ENCODE measurements at regions not wholly inside any gene's neighbourhood (a gene's known extent, or its start where the extent isn't known, plus 50 kb on each side); places are given as distances from the start of the nearest gene placed in this dataset.

DNA sequence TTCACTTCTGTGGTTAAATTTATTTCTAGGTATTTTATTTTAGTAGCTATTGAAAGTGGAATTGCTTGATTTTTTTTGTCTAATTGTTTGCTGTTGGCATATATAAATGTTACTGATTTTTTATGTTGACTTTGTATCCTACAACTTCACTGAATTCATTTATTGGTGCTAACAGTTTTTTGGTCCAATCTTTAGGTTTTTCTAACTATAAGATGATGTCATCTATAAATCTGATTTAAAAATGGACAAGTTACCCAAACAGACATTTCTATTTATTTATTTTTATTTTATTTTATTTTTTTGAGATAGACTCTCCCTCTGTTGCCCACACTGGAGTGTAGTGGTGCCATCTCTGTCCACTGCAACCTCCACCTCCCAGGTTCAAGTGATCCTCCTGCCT lies 162.3 kb downstream of the COX7C start:
- no peak for DNase-seq (ENCODE audit: low spot score)

DNA sequence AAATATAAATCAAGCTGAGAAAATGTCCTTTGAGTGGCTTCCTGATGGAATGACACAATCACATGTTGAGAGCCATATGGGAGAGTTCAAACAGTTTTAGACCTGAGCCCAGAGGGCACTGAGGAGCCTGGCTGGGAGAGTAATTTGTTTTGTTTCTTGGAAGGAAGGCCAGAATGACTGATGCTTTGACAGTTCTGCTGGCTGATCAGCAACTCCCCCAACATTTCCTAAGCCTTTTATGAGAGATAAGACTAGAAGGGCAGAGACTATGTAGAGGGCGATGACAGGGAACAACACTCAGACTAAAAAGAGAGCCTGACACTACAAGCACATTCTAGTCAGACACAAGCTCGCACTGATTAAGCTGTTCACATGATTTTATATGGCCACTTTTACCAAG lies 169.2 kb downstream of the COX7C start:
- DNase-seq (ENCODE audit: low spot score), result no peak

DNA sequence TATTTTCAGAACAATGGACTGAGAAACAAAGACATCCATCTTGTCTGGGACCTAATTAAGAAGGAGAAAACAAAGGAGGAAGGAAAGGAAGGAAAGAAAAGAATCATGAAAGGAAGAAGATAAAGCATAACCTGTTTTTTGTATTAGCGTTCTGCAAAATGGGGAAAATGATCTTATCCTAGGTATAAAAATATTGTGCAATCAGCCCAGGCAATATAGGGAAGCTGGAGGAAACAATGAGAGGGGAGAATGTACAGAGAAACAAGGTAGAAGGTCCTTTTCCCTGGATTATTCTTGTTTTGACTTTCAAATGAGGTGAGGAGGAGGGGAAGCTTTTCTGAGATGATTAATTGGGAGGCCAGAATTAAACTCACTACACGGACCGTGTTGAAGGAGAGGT lies 177.9 kb downstream of the COX7C start:
- no peak for DNase-seq (ENCODE audit: low spot score)

DNA sequence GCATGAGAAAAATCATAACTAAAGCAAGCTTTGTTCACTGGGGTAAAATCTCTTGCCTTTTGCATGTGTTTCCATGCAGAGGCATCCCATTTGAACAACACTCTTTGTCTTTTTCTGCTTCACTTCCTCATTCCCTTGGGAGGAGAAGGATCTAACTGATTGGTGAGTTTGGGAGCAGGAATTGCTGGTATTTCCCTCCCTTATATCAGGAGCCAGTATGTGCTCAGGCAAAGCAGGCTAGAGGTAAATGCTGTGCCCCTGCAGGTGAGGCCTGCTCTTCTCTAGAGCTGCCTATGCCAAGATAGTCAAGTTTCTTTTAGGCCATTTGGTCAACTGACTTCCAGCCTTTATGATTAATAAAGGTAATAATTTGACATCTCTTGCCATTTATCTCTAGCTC lies 179.9 kb downstream of the COX7C start:
- DNase-seq (ENCODE audit: low spot score), result no peak

DNA sequence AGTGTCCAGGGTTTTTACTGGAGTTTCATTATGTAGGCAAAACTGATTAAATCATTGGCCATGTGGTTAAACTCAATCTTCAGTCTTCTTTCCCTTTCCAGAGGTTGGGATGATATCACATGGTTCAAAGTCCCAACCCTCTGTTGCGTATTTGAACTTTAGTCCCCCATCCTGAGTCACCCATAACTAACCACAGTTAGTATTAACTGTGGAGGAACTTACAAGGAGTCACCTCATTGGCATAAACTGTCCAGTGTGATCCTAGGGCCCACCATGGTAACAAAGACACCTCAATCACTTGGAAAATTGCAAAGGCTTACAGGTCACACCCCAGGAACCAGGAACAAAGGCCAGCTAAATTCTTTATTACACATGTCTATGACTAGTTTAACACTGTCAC lies 188.5 kb downstream of the COX7C start:
- DNase-seq (ENCODE audit: low spot score), result no peak

DNA sequence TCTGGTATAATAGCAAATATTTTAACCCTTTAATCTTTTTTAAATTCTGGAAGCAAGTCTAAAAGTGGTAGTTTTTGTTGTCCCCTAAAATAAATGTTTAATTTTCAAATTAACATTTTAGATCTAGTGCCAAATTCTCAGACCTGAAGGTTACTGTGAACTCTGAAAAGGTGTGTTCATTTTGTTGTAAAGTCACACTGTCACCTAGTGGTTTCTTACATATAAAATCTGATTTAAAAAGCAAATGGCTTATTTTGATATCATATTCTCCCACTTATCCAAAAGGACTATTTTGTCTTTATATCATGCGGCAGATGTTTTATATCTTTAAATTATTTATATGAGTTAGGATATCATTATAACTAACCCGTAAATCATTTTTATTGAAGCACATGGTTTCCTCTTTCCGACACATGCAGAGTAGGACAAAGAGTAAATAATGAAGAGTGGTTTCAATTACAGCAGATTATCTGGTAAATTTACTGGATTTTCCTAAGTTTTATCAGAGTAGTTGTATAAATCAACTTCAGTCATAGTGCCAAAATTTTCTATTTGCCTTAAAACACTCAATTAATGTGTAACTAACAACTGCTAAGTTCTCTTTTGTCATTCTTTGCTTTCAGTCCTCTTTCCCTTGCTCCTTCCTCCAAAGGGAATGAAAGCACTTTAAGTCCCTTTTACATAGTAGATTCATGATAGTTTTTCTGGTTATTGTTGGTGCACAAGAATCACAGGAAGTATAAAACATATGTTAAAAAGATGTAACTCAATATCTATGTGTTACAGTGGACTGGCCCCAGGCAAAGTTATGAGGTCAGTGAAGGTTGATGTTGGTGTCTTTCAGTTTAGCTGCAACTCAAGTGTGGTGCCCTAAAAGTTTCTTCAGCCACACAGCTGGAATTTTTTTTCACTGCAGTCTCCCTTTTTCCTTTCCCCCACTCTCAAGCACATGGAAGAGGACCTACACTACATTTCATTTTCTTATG lies 189.6 kb downstream of the COX7C start:
- no peak for DNase-seq (ENCODE audit: low spot score)

DNA sequence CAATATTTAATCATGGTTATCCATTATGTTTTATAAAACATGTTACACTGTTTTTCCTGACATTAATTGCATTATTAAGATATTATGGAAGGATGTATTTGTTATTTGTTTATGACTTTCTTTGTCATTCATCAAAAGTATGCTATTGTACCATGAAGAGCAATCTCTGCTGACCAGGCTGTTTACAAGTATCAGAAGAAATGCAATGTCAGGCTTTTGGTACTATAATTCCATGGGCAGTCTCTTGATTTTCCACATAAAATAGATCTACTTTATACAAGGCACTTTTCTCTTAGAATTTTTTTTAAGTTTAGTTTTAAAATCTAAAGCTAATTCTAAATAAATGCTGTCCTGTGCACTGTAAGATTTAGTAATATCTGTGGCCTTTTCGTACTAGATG lies 196.6 kb downstream of the COX7C start:
- no peak for DNase-seq (ENCODE audit: low spot score)

DNA sequence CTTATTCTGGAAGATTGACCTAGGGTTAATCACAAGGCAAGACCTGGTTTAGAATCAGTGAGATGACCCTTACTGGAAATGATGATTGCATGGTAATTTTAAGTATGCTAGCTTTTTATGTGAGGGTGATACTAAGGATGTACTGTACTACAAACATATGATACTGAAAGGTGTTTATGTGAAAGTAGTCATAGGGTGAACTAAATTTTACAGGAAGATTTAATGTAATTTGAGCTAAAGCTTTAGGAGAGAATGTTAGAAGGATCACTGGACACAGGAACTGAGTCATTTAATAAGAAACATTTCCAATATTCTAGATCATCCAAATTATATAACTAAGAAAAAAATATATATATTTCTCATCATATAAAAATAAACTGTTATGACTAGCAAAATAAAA lies 197.2 kb downstream of the COX7C start:
- DNase-seq (ENCODE audit: low spot score), result no peak

DNA sequence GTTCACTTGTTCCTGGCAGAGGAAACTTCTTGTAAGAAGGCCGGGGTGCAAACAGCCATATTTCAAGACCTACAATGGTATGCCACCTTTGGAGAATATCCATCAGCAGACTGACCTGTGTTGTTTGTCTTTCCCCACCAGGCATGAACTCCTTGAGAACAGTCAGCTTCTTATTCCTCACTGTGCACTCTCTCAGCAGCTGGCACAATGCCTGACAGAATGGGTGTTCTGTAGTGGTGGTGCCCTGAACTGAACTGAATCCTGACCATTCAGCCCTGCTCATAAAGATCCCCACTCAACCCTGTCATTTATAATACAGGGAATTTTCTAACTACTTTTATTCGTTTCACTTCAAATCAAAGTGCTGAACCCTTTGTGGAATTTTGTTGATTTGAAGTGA lies 206.9 kb downstream of the COX7C start:
- no peak for DNase-seq (ENCODE audit: low spot score)

DNA sequence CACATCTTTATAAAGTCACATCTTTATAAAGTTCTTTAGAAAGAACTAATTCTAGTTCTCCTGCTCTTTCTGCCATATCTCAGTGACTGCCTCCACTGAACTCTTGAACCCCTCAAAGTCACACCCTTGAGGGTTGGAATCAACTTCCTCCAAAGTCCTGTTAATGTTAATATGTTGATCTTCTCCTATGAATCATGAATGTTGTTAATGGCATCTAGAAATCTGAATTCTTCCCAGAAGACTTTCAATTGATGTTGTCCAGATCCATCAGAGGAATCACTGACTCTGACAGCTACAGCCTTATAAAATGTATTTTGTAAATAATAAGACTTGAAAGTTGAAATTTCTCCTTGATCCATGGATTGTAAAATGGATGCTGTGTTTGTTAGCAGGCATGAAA lies 213.4 kb downstream of the COX7C start:
- DNase-seq (ENCODE audit: low spot score), result no peak

DNA sequence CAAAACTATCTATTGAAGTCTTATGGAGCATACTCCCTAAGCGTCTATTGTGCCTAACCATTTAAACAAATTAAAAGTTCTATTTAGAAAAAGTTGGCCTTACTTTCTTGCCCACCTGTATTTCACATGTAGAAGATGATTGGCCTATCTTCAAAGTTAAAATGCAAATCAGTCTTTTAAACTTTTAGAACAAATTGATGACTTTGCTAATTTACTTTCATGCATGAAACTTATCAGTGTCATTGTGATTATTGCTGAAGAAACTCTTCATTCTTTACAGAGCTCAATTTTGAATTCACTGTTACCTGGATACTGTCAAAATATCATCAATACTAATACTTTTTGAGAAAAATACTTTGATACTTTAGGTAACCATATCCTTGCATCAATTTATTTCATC lies 216.1 kb downstream of the COX7C start:
- no peak for DNase-seq (ENCODE audit: low spot score)

DNA sequence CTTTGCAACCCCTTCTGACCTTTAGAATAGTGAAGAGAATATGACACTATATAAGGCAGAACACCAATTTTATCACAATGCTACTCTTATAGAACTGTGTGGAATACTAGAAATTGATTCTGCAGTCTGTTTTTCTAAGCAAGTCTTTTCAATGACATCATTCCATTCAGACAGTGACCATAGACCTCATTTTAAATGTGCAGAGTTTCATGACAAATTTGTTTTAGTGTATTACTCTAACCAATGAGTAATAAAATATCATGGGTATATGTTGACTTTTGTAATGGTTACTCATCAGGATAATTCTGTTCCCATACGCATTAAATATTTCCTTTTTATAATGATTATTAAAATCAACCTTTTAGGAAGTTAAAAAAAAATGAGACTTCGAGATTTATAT lies 219.9 kb downstream of the COX7C start:
- no peak for DNase-seq (ENCODE audit: low spot score)

DNA sequence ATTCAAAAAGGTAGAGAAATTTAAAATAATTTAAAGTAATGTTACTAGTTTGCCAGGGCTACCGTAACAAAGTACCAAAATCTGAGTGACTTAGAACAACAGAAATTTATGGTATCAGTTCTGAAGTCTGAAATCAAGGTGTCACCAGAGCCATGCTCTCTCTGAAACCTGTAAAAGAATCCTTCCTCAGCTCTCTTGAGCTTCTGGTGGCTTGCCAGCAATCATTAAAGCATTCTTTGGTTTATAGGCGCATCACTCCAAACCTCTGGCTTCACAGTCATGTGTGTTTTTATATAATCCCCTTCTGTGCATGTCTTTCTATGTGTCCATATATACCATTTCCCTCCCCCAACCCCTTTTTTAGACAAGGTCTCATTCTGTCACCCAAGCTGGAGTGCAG lies 220.3 kb downstream of the COX7C start:
- DNase-seq (ENCODE audit: low spot score), result no peak

DNA sequence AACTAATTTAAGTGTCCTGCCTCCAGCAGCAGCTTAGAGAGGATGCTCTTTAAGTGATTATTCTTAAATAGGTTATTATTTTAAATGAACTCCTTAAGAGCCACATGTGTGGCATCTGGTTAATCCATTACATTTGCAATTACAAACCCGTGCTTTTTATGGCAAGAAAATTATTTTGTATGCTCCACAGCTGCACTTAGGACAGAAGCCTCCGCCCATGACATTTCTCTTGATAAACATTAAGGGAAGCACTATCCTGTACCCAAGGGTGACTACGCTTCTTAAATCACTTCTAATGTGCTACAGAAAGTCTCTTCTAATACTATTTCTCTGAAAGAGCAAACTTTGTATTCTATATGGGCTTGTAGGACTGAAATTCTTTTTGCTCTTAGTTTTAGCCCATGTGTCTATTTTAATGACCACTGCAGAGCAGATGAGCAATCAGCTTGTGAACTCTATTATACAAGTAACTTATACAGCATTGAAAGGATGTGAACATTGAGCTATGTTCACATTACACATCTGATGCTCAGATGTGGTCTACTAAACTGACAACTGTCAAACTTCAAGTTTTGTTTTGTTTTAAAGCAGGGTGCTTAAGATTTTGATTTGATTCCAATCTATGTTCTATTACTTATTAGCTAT lies 223.4 kb downstream of the COX7C start:
- DNase-seq (ENCODE audit: low spot score), result no peak

DNA sequence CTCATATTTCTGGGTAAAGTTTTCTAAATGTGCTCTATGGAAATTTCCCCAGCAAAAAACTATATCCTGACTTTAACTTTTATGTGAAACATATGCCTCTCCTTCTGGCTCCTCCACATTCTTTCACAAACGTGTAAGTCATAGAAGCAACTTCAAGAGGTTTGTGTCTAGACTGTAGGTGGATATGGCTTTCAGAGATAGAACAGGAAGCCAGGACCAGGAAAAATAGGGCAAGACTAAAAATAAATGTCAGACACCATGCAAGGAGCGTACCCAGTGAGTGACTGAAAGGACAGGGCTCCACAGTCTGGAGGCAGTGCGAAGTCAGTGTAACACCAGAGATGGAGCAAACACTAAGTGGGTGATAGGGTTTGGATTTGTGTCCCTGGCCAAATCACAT lies 240.7 kb downstream of the COX7C start:
- DNase-seq (ENCODE audit: low spot score), result no peak

DNA sequence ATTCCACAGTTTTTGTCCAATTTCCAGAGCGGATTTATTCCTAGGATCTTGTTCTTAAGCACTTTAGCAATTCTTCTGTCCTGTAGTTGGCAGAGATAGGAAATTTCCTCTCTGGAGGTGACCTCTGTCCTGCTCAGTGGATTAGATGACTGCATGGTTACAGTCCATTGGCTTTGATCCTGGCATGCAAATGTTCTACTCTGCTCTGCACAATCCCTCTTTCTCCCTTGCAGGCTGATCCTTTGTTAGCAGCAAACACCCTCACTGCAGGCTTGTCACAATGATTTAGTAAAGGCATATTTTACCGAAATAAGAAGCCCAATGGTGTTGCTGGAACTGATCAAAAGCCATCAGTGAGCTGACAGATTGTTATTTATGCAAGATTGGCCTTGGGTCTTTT lies 243.8 kb downstream of the COX7C start:
- DNase-seq (ENCODE audit: low spot score), result no peak

DNA sequence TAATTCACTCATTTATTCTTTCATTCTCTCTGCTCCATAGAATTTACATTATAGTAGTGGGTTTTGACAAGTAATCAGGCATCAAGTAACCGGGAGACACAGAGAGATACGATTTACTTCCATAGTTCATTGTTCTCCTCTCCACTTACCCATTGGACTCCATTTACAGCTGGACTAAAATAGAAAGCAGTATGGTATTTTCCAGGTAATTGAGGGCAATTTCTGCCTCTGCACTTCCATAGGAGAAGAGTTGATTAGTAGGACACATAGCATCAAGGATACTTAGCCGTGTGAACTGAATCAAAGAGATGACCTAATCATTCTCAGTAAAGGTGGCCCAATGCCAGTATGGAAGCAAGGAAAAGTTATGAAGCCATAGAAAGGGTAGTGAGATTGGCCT lies 244.4 kb downstream of the COX7C start:
- DNase-seq (ENCODE audit: low spot score), result no peak

DNA sequence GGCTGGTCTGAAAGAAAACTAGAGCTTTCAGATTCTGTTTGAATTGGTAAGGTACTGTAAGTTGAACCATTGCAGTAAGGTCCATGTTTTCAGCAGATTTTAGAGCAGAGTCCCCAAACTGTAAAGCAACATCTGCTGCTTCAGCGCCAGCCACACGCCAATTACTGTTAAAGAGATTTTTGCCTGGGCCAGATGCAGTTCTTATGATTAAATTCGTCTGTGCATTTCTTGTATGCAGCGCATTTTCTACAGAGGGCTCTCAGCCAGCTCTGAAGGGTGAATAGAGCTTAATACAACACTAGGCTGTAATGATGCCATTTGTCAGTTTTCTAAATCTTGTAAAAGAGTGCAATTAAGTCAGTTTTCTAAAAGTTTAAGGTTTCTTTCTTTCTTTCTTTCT lies 246.3 kb downstream of the COX7C start:
- no peak for DNase-seq (ENCODE audit: low spot score)

DNA sequence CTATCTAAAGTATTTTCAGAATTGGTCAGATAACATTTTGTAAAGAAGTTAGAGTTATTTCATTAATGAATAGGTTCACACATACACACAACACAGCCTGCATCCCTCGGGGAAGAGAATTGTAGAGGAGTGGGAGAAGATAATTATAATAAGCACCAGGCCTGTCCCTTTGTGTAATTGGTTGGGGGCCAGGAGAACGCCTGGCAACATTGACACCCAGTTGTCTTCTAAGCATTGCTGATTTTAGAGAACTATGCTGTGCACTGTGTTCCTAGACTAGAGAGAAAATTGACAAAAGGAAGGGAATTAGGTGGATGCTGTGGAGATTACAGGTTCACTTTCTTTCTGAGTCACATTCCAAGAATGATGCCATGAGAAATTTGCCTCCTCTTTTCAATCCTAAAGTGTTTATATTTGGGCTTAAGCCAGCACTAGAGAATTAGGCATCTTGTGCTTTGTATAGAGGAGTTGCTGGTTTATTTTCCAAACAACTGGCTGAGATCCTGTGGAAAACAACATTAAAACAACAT lies 247.6 kb downstream of the COX7C start:
- DNase-seq (ENCODE audit: low spot score), result no peak

DNA sequence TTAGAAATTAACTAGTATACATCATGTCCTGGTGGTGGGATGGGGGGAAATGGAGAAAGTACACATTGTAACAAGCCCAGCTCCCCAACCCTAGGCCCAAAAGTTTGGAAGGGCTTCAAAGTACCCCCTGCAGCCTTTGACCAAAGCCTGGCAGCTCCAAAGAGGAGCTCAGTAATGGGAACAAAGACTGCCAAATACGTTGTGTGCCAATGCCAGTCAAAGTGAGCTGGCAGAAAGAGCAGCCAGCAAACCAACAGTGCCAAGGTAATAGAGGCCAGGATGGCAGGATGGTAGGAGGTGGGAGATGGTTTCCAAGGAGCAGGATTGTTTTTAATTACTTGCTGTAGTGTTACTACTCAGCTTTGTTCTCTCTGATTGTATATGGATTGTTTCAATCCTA lies 248.3 kb downstream of the COX7C start:
- DNase-seq (ENCODE audit: low spot score), result no peak

DNA sequence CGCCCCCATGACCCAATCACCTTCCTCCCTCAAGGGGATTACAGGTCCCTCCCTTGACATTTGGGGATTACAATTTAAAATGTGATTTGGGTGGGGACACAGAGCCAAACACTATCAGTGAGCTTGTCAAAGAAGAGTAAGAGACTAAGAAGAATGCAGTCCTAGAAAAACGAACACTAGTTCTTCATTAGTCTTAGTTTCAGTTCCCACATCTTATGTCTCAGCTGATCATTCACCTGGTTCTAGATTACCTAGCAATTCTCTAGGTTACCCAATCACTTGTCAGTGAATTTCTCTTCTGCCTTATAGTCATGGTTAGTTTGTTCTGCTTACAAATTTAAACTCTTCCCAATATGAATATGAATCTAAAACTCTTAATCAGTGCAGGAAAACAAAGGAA lies 251.5 kb downstream of the COX7C start:
- DNase-seq (ENCODE audit: low spot score), result no peak

DNA sequence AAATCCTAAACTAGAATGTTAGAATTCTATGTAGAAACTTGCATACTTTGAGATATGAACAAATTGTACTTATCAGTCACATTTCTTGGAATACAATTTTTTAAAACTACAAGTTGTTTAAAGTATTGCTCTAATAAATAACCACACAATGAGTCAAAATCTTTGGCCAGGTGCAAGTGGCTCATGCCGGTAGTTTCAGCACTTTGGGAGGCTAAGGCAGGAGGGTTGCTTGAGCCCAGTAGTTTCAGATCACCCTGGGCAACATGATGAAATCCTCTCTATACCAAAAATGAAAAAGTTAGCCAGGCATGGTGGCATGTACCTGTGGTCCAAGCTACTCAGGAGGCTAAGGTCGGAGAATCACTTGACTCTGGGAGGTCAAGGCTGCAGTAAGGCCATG lies 257.8 kb downstream of the COX7C start:
- no peak for DNase-seq (ENCODE audit: low spot score)

DNA sequence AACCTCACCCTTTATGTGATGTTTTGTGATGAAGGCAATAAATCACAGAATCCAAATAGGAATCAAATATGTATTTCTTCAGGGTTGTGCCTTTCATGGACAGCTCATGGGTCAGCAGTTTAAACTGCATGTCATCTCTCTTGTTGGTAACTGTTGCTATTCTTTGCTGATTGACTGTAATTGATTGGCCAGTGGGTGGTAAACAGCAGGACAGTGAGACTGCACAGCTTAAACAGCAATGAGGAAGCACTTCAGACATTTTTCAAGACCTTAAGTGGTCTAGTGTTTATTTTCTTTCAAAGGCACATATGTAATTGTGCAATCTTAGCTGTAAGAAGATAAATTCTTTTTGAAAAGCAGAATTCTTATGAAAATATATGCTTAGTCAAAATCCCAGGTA lies 260.5 kb downstream of the COX7C start:
- no peak for DNase-seq (ENCODE audit: low spot score)
